Loucy (cell line): ENCODE measurements at regions not wholly inside any gene's neighbourhood (a gene's known extent, or its start where the extent isn't known, plus 50 kb on each side); places are given as distances from the start of the nearest gene placed in this dataset.

Source experiments
- H2AFZ ChIP-seq: fragments of 200-600 bp; sonication (generic); 2 replicates; pipeline ENCODE4 v1.6.0; 2016; ENCODE audit warnings: antibody characterized with exemption, mild to moderate bottlenecking, low read length, moderate library complexity
- H3F3A ChIP-seq: fragments of 200-600 bp; 2 replicates; pipeline ENCODE4 v1.6.0; 2016; ENCODE audit warnings: antibody characterized with exemption, low read depth, mild to moderate bottlenecking
- H3K27me3 ChIP-seq: fragments of 200-600 bp; sonication (generic); 2 replicates; pipeline ENCODE4 v1.6.1; 2014; ENCODE audit warnings: low read length, mild to moderate bottlenecking; ENCODE audit not compliant: insufficient read depth, poor library complexity, severe bottlenecking
- H3K36me3 ChIP-seq: fragments of 200-600 bp; sonication (generic); 2 replicates; pipeline ENCODE4 v1.6.1; 2016; ENCODE audit warnings: low read length; ENCODE audit not compliant: insufficient read depth
- H3K4me1 ChIP-seq: fragments of 200-600 bp; sonication (generic); 2 replicates; pipeline ENCODE4 v1.5.1; 2014; ENCODE audit warnings: low read length, mild to moderate bottlenecking; ENCODE audit not compliant: insufficient read depth, poor library complexity, severe bottlenecking
- H3K4me2 ChIP-seq: fragments of 200-600 bp; sonication (generic); 2 replicates; pipeline ENCODE4 v1.6.0; 2014; ENCODE audit warnings: antibody characterized with exemption, low read length, low read depth, mild to moderate bottlenecking; ENCODE audit not compliant: poor library complexity, severe bottlenecking
- H3K4me3 ChIP-seq: fragments of 200-600 bp; sonication (generic); 2 replicates; pipeline ENCODE4 v1.5.1; 2014; ENCODE audit warnings: low read length, mild to moderate bottlenecking, mixed read lengths; ENCODE audit not compliant: poor library complexity, severe bottlenecking
- H3K79me2 ChIP-seq: fragments of 200-600 bp; sonication (generic); 2 replicates; pipeline ENCODE4 v1.6.1; 2014; ENCODE audit warnings: low read length; ENCODE audit not compliant: insufficient read depth
- H3K9ac ChIP-seq: fragments of 200-600 bp; sonication (generic); 2 replicates; pipeline ENCODE4 v1.6.0; 2014; ENCODE audit warnings: mild to moderate bottlenecking, low read depth, low read length, moderate library complexity; ENCODE audit not compliant: poor library complexity, severe bottlenecking
- H3K9me2 ChIP-seq: fragments of 200-600 bp; sonication (generic); replicated peaks from 2 replicates; pipeline ENCODE4 v1.6.1; 2016; ENCODE audit warnings: low read depth, low read length, mixed read lengths
- H3K9me3 ChIP-seq: fragments of 200-600 bp; sonication (generic); 2 replicates; pipeline ENCODE4 v1.6.1; 2014; ENCODE audit warnings: mild to moderate bottlenecking, antibody characterized with exemption, low read length, low read depth; ENCODE audit not compliant: insufficient read depth
- H4K20me1 ChIP-seq: fragments of 200-600 bp; sonication (generic); 2 replicates; pipeline ENCODE4 v1.6.0; 2014; ENCODE audit warnings: antibody characterized with exemption, low read length, mild to moderate bottlenecking; ENCODE audit not compliant: insufficient read depth, poor library complexity, severe bottlenecking
- CTCF ChIP-seq: fragments of 200-600 bp; sonication (generic); conservative IDR thresholded peaks from 2 replicates; pipeline ENCODE4 v1.5.1; 2014; ENCODE audit warnings: mild to moderate bottlenecking, antibody characterized with exemption, low read length
- EZH2phosphoT487 ChIP-seq: fragments of 200-600 bp; IDR thresholded peaks from 2 replicates; pipeline ENCODE4 v1.6.1; 2018; ENCODE audit warnings: antibody characterized with exemption, mild to moderate bottlenecking, moderate library complexity, borderline replicate concordance

- H3K4me3 ChIP-seq = no peak overlapping the region
- H3K79me2 ChIP-seq = no peaks in the 10 kb centered on the region
- no peaks in the 10 kb centered on the region for H3K9me2 ChIP-seq
- no peaks in the 10 kb centered on the region for H4K20me1 ChIP-seq
- H3F3A ChIP-seq = no peaks in the 10 kb centered on the region
- no peaks in the 10 kb centered on the region for H3K36me3 ChIP-seq
- no peak overlapping the region for H3K9ac ChIP-seq
- no peaks in the 10 kb centered on the region for H3K27me3 ChIP-seq
- H2AFZ ChIP-seq = no peak overlapping the region
- H3K9me3 ChIP-seq = no peaks in the 10 kb centered on the region
- TF ChIP-seq EZH2phosphoT487 = no peak
- TF ChIP-seq CTCF = no peak
- H3K4me2 ChIP-seq = no peak overlapping the region
- no peaks in the 10 kb centered on the region for H3K4me1 ChIP-seq
Observed at GRCh38 chr7:124263232-124263827, 230.5 kb upstream of the TMEM229A start.

GRCh38 chr7:124261710-124262109, 228.8 kb upstream of the TMEM229A start:
- Histone ChIP-seq H4K20me1 (no peaks in the 10 kb centered on the region), H3K9me3 (no peaks in the 10 kb centered on the region), H3K36me3 (no peaks in the 10 kb centered on the region), H3K4me3 (no peak overlapping the region), H3K9ac (no peak overlapping the region), H3K9me2 (no peaks in the 10 kb centered on the region), H2AFZ (no peak overlapping the region), H3K79me2 (no peaks in the 10 kb centered on the region), H3K27me3 (no peaks in the 10 kb centered on the region), H3K4me2 (no peak overlapping the region), H3K4me1 (no peaks in the 10 kb centered on the region), H3F3A (no peaks in the 10 kb centered on the region)
- TF ChIP-seq CTCF (no peak), EZH2phosphoT487 (no peak)

- Histone ChIP-seq H3K4me2 (no peak overlapping the region), H3K4me1 (no peaks in the 10 kb centered on the region), H3K9me2 (no peaks in the 10 kb centered on the region), H2AFZ (no peak overlapping the region), H3K36me3 (no peaks in the 10 kb centered on the region), H3K4me3 (no peak overlapping the region), H3K9ac (no peak overlapping the region), H3K9me3 (no peaks in the 10 kb centered on the region), H3K79me2 (no peaks in the 10 kb centered on the region), H3F3A (no peaks in the 10 kb centered on the region), H3K27me3 (no peaks in the 10 kb centered on the region), H4K20me1 (no peaks in the 10 kb centered on the region)
- TF ChIP-seq CTCF (no peak), EZH2phosphoT487 (no peak)
Observed at GRCh38 chr7:124257638-124258308, 224.9 kb upstream of the TMEM229A start.
